Sigmoid colon (tissue), 3 donors: ENCODE measurements at regions not wholly inside any gene's neighbourhood (a gene's known extent, or its start where the extent isn't known, plus 50 kb on each side); places are given as distances from the start of the nearest gene placed in this dataset.

Experiments used
- POLR2A ChIP-seq, 2 donors: fragments of 450-650 bp; IDR thresholded peaks; one replicate each; pipeline ENCODE4 v1.6.1; 2016; ENCODE audit warnings: antibody characterized with exemption in 2 of 2, mild to moderate bottlenecking in 2 of 2, moderate library complexity in 2 of 2
- TF ChIP-seq, protein P1 (sequence below), 4 experiments: fragments of 450-650 bp in 3 of 4; fragments of 200-600 bp in 1 of 4; IDR thresholded peaks; one replicate each; pipeline ENCODE4 v1.5.1; 2016 to 2019; ENCODE audit warnings: antibody characterized with exemption in 4 of 4, mild to moderate bottlenecking in 3 of 4, moderate library complexity in 2 of 4

DNA sequence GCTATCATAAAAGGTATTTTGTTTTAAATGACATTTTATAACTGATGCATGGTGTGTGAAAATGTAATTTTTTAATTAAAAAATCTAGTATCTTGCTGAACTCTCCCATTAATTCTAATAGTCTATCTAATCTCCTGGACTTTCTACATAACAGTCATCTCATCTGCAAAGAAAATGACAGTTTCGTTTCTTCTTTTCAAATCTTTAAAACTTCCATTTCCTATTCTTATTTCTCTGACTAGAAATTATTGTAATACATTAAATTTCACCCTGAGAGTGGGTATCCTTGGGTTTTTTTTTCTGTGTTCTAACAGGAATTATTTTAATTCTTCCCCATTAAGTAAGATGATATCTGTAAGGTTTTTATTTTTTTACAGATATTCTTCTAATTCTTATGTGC is 120.1 kb downstream of the KCNF1 start:
- TF ChIP-seq, protein P1, sequence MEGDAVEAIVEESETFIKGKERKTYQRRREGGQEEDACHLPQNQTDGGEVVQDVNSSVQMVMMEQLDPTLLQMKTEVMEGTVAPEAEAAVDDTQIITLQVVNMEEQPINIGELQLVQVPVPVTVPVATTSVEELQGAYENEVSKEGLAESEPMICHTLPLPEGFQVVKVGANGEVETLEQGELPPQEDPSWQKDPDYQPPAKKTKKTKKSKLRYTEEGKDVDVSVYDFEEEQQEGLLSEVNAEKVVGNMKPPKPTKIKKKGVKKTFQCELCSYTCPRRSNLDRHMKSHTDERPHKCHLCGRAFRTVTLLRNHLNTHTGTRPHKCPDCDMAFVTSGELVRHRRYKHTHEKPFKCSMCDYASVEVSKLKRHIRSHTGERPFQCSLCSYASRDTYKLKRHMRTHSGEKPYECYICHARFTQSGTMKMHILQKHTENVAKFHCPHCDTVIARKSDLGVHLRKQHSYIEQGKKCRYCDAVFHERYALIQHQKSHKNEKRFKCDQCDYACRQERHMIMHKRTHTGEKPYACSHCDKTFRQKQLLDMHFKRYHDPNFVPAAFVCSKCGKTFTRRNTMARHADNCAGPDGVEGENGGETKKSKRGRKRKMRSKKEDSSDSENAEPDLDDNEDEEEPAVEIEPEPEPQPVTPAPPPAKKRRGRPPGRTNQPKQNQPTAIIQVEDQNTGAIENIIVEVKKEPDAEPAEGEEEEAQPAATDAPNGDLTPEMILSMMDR (IDR thresholded peaks at IDR 0.05), result no peak
- TF ChIP-seq POLR2A (IDR thresholded peaks at IDR 0.05), result no peak
